CD14-positive monocyte (primary cell): ENCODE measurements at regions not wholly inside any gene's neighbourhood (a gene's known extent, or its start where the extent isn't known, plus 50 kb on each side); places are given as distances from the start of the nearest gene placed in this dataset.

ENCODE experiments used
- DNase-seq, 3 donors: peaks; one replicate each; pipeline ENCODE4 v3.0.0-alpha.2; 2011 to 2022
- H2AFZ ChIP-seq: 2 replicates; pipeline ENCODE4 v1.6.0; 2012; ENCODE audit warnings: mild to moderate bottlenecking, low read depth, low read length, inconsistent platforms; ENCODE audit not compliant: insufficient read depth, poor library complexity, severe bottlenecking
- H3K27ac ChIP-seq, 2 donors: 1 replicate in 1 of 2; 2 replicates in 1 of 2; pipeline ENCODE4 v1.5.1; 2012 to 2013; ENCODE audit warnings: low read length in 2 of 2, control low read depth in 1 of 2, inconsistent platforms in 1 of 2, low read depth in 1 of 2, mild to moderate bottlenecking in 1 of 2
- H3K27me3 ChIP-seq, 2 donors: one replicate each; pipeline versions ENCODE4 v1.6.0 to v1.6.1; 2011 to 2013; ENCODE audit warnings: low read length in 2 of 2; ENCODE audit not compliant: control insufficient read depth in 2 of 2, insufficient read depth in 2 of 2
- H3K36me3 ChIP-seq, 2 donors: replicated peaks in 1 of 2; 1 replicate in 1 of 2; 2 replicates in 1 of 2; pipeline versions ENCODE4 v1.5.1 to v1.6.1; 2012 to 2013; ENCODE audit warnings: low read length in 2 of 2, control low read depth in 1 of 2, inconsistent platforms in 1 of 2, mild to moderate bottlenecking in 1 of 2; ENCODE audit not compliant: insufficient read depth in 2 of 2, control insufficient read depth in 1 of 2
- H3K4me1 ChIP-seq, 2 donors: 1 replicate in 1 of 2; 2 replicates in 1 of 2; pipeline versions ENCODE4 v1.5.1 to v1.6.1; 2012 to 2013; ENCODE audit warnings: low read length in 2 of 2, control low read depth in 1 of 2, inconsistent platforms in 1 of 2, mild to moderate bottlenecking in 1 of 2, moderate library complexity in 1 of 2; ENCODE audit not compliant: insufficient read depth in 2 of 2, control insufficient read depth in 1 of 2
- H3K4me2 ChIP-seq: replicated peaks from 2 replicates; pipeline ENCODE3; 2012; ENCODE audit warnings: low read length, moderate library complexity, mild to moderate bottlenecking; ENCODE audit not compliant: poor library complexity, severe bottlenecking; ENCODE audit errors: extremely low read depth
- H3K4me3 ChIP-seq, 3 experiments: fragments of 200-600 bp in 1 of 3; sonication (generic) in 1 of 3; replicated peaks in 1 of 3; 1 replicate in 2 of 3; 2 replicates in 1 of 3; pipeline ENCODE4 v1.5.1; 2011 to 2013; ENCODE audit warnings: low read length in 3 of 3, mild to moderate bottlenecking in 3 of 3, control low read depth in 2 of 3, low read depth in 2 of 3, inconsistent platforms in 1 of 3, moderate library complexity in 1 of 3
- H3K79me2 ChIP-seq: 2 replicates; pipeline ENCODE4 v1.6.0; 2012; ENCODE audit warnings: mild to moderate bottlenecking, control low read depth, inconsistent platforms, low read length, moderate library complexity; ENCODE audit not compliant: insufficient read depth
- H3K9ac ChIP-seq: 2 replicates; pipeline ENCODE4 v1.6.0; 2017; ENCODE audit warnings: low read length, mild to moderate bottlenecking; ENCODE audit not compliant: insufficient read depth, poor library complexity, severe bottlenecking
- H3K9me3 ChIP-seq, 2 donors: replicated peaks in 1 of 2; 1 replicate in 1 of 2; 2 replicates in 1 of 2; pipeline versions ENCODE4 v1.5.1 to v1.6.1; 2012 to 2013; ENCODE audit warnings: low read length in 2 of 2, control low read depth in 1 of 2; ENCODE audit not compliant: control insufficient read depth in 1 of 2, insufficient read depth in 1 of 2
- H4K20me1 ChIP-seq: 2 replicates; pipeline ENCODE4 v1.6.0; 2012; ENCODE audit warnings: mild to moderate bottlenecking, low read length, control low read depth, moderate library complexity; ENCODE audit not compliant: insufficient read depth
- H3K27ac Mint-ChIP-seq, 7 donors: one replicate each; pipeline ENCODE4 v1.8.0; 2020; ENCODE audit warnings: mild to moderate bottlenecking in 7 of 7, mixed read lengths in 7 of 7, moderate library complexity in 6 of 7, inconsistent platforms in 2 of 7
- H3K27me3 Mint-ChIP-seq, 3 donors: one replicate each; pipeline ENCODE4 v1.8.0; 2021 to 2022; ENCODE audit warnings: low read depth in 3 of 3, mild to moderate bottlenecking in 3 of 3, mixed read lengths in 3 of 3, moderate library complexity in 3 of 3, inconsistent platforms in 1 of 3
- H3K36me3 Mint-ChIP-seq, 2 donors: one replicate each; pipeline ENCODE4 v1.8.0; 2020; ENCODE audit warnings: mixed read lengths in 2 of 2, inconsistent platforms in 1 of 2, mild to moderate bottlenecking in 1 of 2
- H3K4me1 Mint-ChIP-seq: one replicate; pipeline ENCODE4 v1.8.0; 2020; ENCODE audit warnings: mild to moderate bottlenecking, mixed read lengths
- H3K4me3 Mint-ChIP-seq, 2 donors: one replicate each; pipeline ENCODE4 v1.8.0; 2020; ENCODE audit warnings: mild to moderate bottlenecking in 2 of 2, mixed read lengths in 2 of 2, moderate library complexity in 1 of 2
- H3K9me3 Mint-ChIP-seq, 7 donors: one replicate each; pipeline ENCODE4 v1.8.0; 2020 to 2022; ENCODE audit warnings: mixed read lengths in 7 of 7, mild to moderate bottlenecking in 6 of 7, moderate library complexity in 6 of 7, inconsistent platforms in 2 of 7
- WGBS: methylation state at CpG from one replicate; pipeline ENCODE4 v1.1.5; 2013; ENCODE audit warnings: missing lambda C conversion rate; ENCODE audit not compliant: insufficient coverage; 5-methylcytosine and 5-hydroxymethylcytosine counted together
- intact Hi-C, 2 donors: fragments of 100-400 bp; cut with micrococcal nuclease; formaldehyde crosslinking; loops; one replicate each; pipeline versions ENCODE4 v1.15.0 to v1.15.1; 2023
- TF ChIP-seq, protein P1 (sequence below): fragments of 200-600 bp; IDR thresholded peaks from one replicate; pipeline ENCODE4 v1.8.0; 2022; ENCODE audit warnings: antibody characterized with exemption, mild to moderate bottlenecking

DNA sequence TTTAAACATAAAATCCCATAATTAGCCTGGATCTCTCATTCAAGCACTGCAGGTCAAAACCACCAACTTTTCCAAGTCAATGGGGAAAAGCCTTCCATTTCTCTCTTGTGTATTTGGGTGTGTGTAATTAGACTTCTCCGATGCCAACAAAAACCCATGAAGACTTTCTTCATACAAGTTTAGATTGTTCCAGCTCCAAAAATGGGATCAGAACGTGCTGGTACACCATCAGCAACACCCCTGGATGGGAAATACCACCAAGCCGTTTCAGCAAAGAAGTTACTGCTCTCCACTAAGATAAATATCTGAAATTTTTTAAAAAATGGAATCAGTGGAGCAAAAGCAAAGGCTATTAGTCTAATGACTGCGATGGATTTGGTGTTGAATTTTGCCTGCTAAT lies 837.3 kb upstream of the SOX9 start:
- TF ChIP-seq, protein P1, sequence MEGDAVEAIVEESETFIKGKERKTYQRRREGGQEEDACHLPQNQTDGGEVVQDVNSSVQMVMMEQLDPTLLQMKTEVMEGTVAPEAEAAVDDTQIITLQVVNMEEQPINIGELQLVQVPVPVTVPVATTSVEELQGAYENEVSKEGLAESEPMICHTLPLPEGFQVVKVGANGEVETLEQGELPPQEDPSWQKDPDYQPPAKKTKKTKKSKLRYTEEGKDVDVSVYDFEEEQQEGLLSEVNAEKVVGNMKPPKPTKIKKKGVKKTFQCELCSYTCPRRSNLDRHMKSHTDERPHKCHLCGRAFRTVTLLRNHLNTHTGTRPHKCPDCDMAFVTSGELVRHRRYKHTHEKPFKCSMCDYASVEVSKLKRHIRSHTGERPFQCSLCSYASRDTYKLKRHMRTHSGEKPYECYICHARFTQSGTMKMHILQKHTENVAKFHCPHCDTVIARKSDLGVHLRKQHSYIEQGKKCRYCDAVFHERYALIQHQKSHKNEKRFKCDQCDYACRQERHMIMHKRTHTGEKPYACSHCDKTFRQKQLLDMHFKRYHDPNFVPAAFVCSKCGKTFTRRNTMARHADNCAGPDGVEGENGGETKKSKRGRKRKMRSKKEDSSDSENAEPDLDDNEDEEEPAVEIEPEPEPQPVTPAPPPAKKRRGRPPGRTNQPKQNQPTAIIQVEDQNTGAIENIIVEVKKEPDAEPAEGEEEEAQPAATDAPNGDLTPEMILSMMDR = no peak
- intact Hi-C loops = no loop called here
- Histone ChIP-seq H3K9ac (no peak overlapping the region), H3K27ac (no peak overlapping the region), H3K9me3 (peaks cover 0 to 4% of the 10 kb centered on the region in 2 donors), H2AFZ (no peak overlapping the region), H3K4me3 (no peak overlapping the region), H4K20me1 (no peaks in the 10 kb centered on the region), H3K27me3 (no peaks in the 10 kb centered on the region), H3K36me3 (no peaks in the 10 kb centered on the region), H3K4me2 (no peak overlapping the region), H3K4me1 (no peaks in the 10 kb centered on the region), H3K79me2 (no peaks in the 10 kb centered on the region)
- H3K4me3 Mint-ChIP-seq = no peak overlapping the region
- peaks cover 0 to 2% (median 0%) of the 10 kb centered on the region in 3 donors for H3K27me3 Mint-ChIP-seq
- H3K9me3 Mint-ChIP-seq = peaks cover 0 to 10% (median 8%) of the 10 kb centered on the region in 7 donors
- no peaks in the 10 kb centered on the region for H3K4me1 Mint-ChIP-seq
- no peak overlapping the region for H3K27ac Mint-ChIP-seq
- no peak for DNase-seq
- 100% methylated on average over 1 of the region's 4 CpGs for WGBS
- no peaks in the 10 kb centered on the region for H3K36me3 Mint-ChIP-seq

DNA sequence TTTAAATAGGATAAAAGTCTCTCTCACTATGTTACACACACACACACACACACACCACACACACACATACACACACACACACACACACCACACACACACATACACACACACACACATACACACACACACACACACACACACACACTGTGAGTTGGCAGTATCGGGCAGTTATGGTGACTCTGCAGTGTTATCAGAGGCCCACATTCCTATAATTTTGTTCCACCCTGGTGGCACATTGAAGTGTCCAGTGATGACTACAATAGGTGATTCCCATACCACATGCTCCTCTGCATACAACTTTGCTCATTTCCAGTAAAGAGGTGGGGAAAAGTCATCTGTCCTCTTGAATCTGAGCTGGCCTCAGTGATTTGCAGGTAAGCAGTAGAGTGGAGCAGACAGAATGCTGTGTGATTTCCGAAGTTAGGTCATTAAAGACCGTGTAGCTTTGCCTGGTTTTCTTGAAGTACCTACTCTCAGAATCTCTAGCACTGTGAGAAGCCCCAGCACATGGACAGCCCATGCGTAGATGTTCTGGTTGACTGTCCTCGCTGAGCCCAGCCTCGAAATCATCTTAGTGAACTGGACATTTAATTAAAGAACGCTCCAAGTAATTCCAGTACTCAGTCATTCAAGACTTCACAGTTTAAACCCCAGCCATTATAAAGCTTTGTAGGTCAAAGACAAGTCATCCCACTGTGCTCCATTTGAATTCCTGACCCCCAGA lies 836.6 kb upstream of the SOX9 start:
- Mint-ChIP-seq H3K9me3 (peaks cover 0 to 9% (median 6%) of the 10 kb centered on the region in 7 donors), H3K4me1 (no peaks in the 10 kb centered on the region), H3K27me3 (peaks cover 0 to 2% (median 0%) of the 10 kb centered on the region in 3 donors), H3K27ac (no peak overlapping the region), H3K36me3 (no peaks in the 10 kb centered on the region), H3K4me3 (no peak overlapping the region)
- Histone ChIP-seq H3K9ac (no peak overlapping the region), H3K27ac (no peak overlapping the region), H3K4me1 (no peaks in the 10 kb centered on the region), H3K79me2 (no peaks in the 10 kb centered on the region), H3K9me3 (peaks cover 2 to 4% of the 10 kb centered on the region in 2 donors), H3K4me2 (no peak overlapping the region), H3K27me3 (no peaks in the 10 kb centered on the region), H3K4me3 (no peak overlapping the region), H3K36me3 (no peaks in the 10 kb centered on the region), H4K20me1 (no peaks in the 10 kb centered on the region), H2AFZ (no peak overlapping the region)
- TF ChIP-seq, protein P1 = no peak
- no peak for DNase-seq
- WGBS = 92% methylated on average over 7 of the region's 7 CpGs
- intact Hi-C loops = no loop called here
